ENCODE measurements at regions not wholly inside any gene's neighbourhood (a gene's known extent, or its start where the extent isn't known, plus 50 kb on each side); places are given as distances from the start of the nearest gene placed in this dataset.

GRCh38 chr5:99955962-99956361 is 579.2 kb upstream of the FAM174A start:
- TF ChIP-seq POLR2A (IDR thresholded peaks at IDR 0.05; ENCODE audit: low read depth, low read length) (no peak), TAF1 (IDR thresholded peaks at IDR 0.05; ENCODE audit: borderline replicate concordance, low read depth, low read length) (no peak)
